ENCODE measurements at regions not wholly inside any gene's neighbourhood (a gene's known extent, or its start where the extent isn't known, plus 50 kb on each side); places are given as distances from the start of the nearest gene placed in this dataset.
"Not testable (repeated sequence)": the region's sequence is repeated elsewhere in the genome, so short reads cannot be mapped to it uniquely, and the experiment has no call there.

DNA sequence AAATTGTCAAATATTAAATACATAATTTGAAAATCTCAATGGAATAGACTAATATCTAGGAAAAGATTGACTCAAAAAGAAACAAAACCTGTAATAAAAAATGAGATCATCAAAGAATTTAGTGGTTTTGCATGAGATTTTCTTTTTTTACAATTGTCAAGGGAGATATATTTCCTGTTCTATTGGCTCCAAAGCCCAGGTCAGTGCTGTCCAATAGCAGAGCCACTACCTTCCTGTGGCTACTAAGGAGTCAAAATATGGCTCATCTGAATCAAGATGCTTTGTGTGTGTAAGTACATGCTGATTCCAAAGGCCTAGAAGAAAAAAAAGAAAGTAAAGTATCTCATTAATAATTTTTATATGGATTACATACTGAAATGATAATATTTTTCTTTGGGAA is 191.9 kb downstream of the C7orf25 start:
- no peak overlapping the region for H3K27ac Mint-ChIP-seq
- no peaks in the 10 kb centered on the region for H3K4me1 Mint-ChIP-seq
- H3K9me3 Mint-ChIP-seq = peaks cover 7% of the 10 kb centered on the region
- no peak for ATAC-seq
- no peak overlapping the region for H3K4me3 Mint-ChIP-seq
- H3K36me3 Mint-ChIP-seq = no peaks in the 10 kb centered on the region
- no peak for DNase-seq (ENCODE audit: low spot score in 2 of 2)

GRCh38 chr7:42718466-42718865 is 193.4 kb downstream of the C7orf25 start:
- not testable (repeated sequence) for H3K27ac Mint-ChIP-seq; ATAC-seq; H3K4me1 Mint-ChIP-seq; H3K9me3 Mint-ChIP-seq; H3K4me3 Mint-ChIP-seq; H3K36me3 Mint-ChIP-seq; DNase-seq (ENCODE audit: low spot score in 2 of 2)

GRCh38 chr7:42714356-42714755 is 197.5 kb downstream of the C7orf25 start:
- H3K9me3 Mint-ChIP-seq = peaks cover 7% of the 10 kb centered on the region
- no peak overlapping the region for H3K4me3 Mint-ChIP-seq
- ATAC-seq (no peak), DNase-seq (ENCODE audit: low spot score in 2 of 2) (no peak)
- H3K27ac Mint-ChIP-seq = no peak overlapping the region
- no peaks in the 10 kb centered on the region for H3K36me3 Mint-ChIP-seq
- H3K4me1 Mint-ChIP-seq = no peaks in the 10 kb centered on the region

GRCh38 chr7:42709284-42709683 is 202.6 kb downstream of the C7orf25 start:
- H3K4me1 Mint-ChIP-seq = no peaks in the 10 kb centered on the region
- no peak overlapping the region for H3K27ac Mint-ChIP-seq
- H3K4me3 Mint-ChIP-seq = no peak overlapping the region
- ATAC-seq (no peak), DNase-seq (ENCODE audit: low spot score in 2 of 2) (no peak)
- H3K9me3 Mint-ChIP-seq = peaks cover 3% of the 10 kb centered on the region
- no peaks in the 10 kb centered on the region for H3K36me3 Mint-ChIP-seq

DNA sequence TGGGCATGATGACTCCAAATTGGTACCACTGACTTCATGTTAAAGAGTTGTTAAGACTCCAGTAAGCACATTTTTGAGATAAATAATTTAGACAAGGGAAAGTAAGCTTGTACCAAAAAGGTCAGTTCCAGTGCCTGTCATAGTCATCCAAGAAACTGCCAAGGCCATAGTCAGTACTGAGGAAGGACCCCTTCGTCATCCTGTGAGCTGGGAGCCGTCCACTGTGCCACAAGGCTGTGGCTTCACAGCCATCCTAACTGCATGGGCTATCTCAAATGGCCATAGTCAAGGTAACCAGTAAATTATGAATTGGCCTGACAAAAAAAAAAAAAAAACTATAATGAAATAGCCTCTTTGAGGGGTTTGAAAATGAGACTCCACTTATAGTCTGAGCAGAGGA is 207.2 kb downstream of the C7orf25 start:
- Mint-ChIP-seq H3K4me1 (no peaks in the 10 kb centered on the region), H3K27ac (no peak overlapping the region), H3K9me3 (peaks cover 3% of the 10 kb centered on the region), H3K4me3 (no peak overlapping the region), H3K36me3 (no peaks in the 10 kb centered on the region)
- ATAC-seq = no peak
- DNase-seq (ENCODE audit: low spot score in 2 of 2) = no peak

GRCh38 chr7:42702647-42703046 is 209.2 kb downstream of the C7orf25 start:
- H3K27ac Mint-ChIP-seq = no peak overlapping the region
- H3K4me1 Mint-ChIP-seq = no peaks in the 10 kb centered on the region
- no peak overlapping the region for H3K4me3 Mint-ChIP-seq
- no peaks in the 10 kb centered on the region for H3K36me3 Mint-ChIP-seq
- H3K9me3 Mint-ChIP-seq = no peaks in the 10 kb centered on the region
- no peak for ATAC-seq
- no peak for DNase-seq (ENCODE audit: low spot score in 2 of 2)

DNA sequence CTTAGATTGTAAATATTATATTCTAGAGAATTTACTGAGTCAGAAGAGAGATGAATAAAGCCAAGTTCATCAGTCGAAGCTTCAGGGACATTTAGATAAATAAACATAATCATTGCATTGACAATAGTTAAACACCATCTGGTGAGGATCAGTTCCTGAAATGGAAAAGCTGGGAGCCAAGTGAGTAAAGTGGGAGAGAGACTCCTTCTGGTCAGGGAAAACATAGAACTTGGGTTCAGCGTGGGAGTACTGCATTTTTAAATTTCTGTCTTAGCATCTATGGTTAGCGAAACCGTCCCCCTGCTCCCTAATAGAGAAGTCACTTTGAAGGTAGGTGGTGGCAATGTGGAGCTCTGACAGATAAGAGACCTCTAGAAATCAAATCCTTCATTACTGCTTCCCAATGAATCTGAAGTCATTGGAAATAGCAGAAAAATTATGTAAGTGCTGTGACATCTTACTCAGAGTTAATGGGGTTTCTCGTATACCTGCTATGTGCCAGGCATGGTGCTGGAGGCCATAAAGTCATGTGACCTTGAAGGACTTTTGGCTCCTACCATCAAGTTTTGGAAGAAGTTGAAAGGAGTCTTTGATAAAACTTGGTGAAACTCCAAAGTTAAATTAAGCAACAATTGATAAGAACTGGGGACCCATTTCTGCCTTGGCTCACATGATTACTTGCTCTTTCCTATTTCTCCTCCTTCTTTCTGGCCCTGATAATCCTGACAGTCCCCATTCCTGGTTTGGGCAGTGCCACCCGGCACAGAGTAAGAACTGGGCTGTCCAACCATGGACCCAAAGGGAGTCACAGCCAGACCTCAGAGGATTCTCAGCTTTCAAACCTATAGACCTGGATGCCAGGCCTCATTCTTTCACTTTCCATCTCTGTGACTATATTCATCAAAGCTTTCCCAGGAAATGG is 211.2 kb downstream of the C7orf25 start:
- DNase-seq (ENCODE audit: low spot score in 2 of 2) = no peak

GRCh38 chr7:42699380-42700178 is 212.3 kb downstream of the C7orf25 start:
- H3K36me3 Mint-ChIP-seq = no peaks in the 10 kb centered on the region
- H3K27ac Mint-ChIP-seq = no peak overlapping the region
- H3K4me1 Mint-ChIP-seq = no peaks in the 10 kb centered on the region
- no peak for DNase-seq (ENCODE audit: low spot score in 2 of 2)
- no peak for ATAC-seq
- no peak overlapping the region for H3K4me3 Mint-ChIP-seq
- no peaks in the 10 kb centered on the region for H3K9me3 Mint-ChIP-seq

More for the DNA sequence above, 211.2 kb downstream of the C7orf25 start:
- H3K9me3 Mint-ChIP-seq = no peaks in the 10 kb centered on the region
- no peak overlapping the region for H3K27ac Mint-ChIP-seq
- H3K4me3 Mint-ChIP-seq = no peak overlapping the region
- no peaks in the 10 kb centered on the region for H3K36me3 Mint-ChIP-seq
- no peak for ATAC-seq
- H3K4me1 Mint-ChIP-seq = no peaks in the 10 kb centered on the region

DNA sequence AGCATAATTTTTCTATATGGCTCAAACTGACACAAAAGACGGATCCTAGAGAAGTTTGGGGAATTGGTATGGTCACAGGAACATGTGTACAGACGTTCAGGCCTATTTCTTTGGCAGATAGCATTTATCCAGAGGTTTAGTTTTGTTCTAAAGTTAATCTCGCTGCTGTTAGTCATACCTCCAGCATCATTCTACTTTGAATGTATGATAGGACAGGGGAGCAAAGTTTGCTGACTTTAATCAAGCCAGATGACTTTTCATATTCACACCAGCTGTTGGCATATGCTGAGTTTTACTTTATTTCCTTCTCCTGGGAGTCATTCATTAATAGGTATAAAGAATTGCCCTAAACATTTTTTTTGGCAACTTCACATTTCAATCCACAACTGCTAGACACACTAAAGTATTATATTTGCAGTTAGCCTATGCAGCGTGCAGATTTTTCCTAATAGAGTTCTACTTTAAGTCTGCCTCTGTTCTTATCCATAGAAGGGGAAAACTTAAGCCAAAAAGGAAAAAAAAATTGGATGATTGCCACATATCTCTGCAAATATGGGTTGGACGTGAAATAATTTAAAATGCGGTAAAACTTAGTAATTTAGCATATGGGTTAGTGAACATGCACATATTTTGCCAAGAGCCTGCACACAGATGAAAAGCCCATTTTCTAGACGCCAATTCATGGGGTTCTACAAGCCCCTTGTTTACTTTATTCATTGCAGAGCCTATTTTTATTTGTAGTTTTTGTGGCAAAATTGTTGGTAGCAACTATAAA is 213.1 kb downstream of the C7orf25 start:
- DNase-seq (ENCODE audit: low spot score in 2 of 2) (no peak), ATAC-seq (no peak)
- Mint-ChIP-seq H3K4me3 (no peak overlapping the region), H3K27ac (no peak overlapping the region), H3K36me3 (no peaks in the 10 kb centered on the region), H3K9me3 (no peaks in the 10 kb centered on the region), H3K4me1 (no peaks in the 10 kb centered on the region)

DNA sequence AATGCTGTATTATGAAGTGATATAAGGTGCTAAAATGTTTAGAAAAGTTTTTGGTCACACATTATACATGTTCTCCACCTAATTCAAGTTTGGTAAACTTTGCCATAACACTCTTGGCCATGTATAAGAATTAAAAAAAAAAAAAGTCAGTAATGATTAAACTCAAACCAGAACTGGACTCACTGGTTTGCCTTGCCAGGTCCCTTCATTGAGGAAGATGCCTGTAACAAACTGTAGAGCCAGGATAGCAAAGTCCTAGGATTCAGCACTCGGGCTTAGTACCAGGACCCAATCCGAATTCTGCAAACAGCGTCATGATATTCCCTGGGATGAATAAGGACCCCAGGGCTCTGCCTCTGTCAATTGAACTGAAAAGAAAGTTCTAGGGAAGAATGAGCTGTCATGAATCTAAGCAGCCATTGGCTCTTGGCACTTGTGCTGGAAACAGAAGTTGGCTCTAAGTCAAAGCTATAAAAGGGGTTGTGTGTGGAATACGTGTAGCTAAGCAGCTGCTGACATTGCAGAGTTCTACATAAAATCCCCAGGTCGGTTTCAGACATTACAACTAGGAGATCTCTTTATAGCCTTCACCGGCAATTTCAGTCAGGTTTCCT is 216.9 kb downstream of the C7orf25 start:
- Mint-ChIP-seq H3K36me3 (no peaks in the 10 kb centered on the region), H3K27ac (no peak overlapping the region), H3K4me3 (no peak overlapping the region), H3K9me3 (no peaks in the 10 kb centered on the region), H3K4me1 (no peaks in the 10 kb centered on the region)
- ATAC-seq (no peak), DNase-seq (ENCODE audit: low spot score in 2 of 2) (no peak)

DNA sequence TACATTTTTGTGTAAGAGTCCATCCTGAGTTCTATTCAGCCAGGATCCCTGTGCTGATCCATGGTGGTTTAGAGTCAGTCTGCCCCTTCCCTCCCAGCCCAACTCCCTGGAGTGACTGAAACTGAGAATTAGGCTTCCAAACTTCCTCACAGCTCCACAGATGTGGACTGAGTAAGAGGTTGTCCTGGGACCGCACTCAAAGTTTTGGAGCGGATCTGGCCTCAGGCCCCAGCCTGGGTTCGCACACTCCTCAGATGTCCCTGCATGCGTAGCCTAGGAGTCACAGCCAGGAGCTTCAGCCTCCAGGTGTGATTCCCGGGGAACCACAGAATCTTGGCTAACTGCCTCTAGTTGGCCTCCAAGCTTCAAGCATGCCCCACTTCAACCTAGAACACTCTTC is 218.1 kb downstream of the C7orf25 start:
- no peaks in the 10 kb centered on the region for H3K4me1 Mint-ChIP-seq
- DNase-seq (ENCODE audit: low spot score in 2 of 2) (no peak), ATAC-seq (no peak)
- no peaks in the 10 kb centered on the region for H3K9me3 Mint-ChIP-seq
- H3K36me3 Mint-ChIP-seq = no peaks in the 10 kb centered on the region
- no peak overlapping the region for H3K27ac Mint-ChIP-seq
- H3K4me3 Mint-ChIP-seq = no peak overlapping the region

- Mint-ChIP-seq H3K9me3 (no peaks in the 10 kb centered on the region), H3K36me3 (no peaks in the 10 kb centered on the region), H3K4me1 (no peaks in the 10 kb centered on the region), H3K4me3 (no peak overlapping the region), H3K27ac (no peak overlapping the region)
- ATAC-seq (no peak), DNase-seq (ENCODE audit: low spot score in 2 of 2) (no peak)
Observed at GRCh38 chr7:42692621-42693020, 219.2 kb downstream of the C7orf25 start.

GRCh38 chr7:42690794-42691639 is 220.9 kb downstream of the C7orf25 start:
- no peak for DNase-seq (ENCODE audit: low spot score in 2 of 2)
- H3K4me3 Mint-ChIP-seq = no peak overlapping the region

DNA sequence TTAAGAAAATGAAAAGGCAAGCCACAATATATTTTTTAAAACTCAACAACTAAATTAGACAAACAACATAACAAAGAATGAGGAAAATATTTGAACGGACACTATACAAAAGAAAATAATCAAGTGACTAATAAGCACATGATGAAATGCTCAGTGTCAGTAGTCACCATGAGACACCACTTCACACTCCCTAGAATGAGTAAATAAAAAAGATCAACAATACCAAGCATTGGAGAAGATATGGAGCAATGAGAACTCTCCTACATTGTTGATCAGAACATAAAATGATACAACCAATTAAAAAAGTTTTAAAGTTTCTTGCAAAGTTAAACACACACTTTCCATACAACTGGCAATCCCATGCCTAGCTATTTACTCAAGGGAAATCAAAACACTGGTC is 222.2 kb downstream of the C7orf25 start:
- DNase-seq (ENCODE audit: low spot score in 2 of 2) (no peak), ATAC-seq (no peak)
- no peaks in the 10 kb centered on the region for H3K4me1 Mint-ChIP-seq
- H3K4me3 Mint-ChIP-seq = no peak overlapping the region
- H3K36me3 Mint-ChIP-seq = no peaks in the 10 kb centered on the region
- H3K9me3 Mint-ChIP-seq = peaks cover 4% of the 10 kb centered on the region
- no peak overlapping the region for H3K27ac Mint-ChIP-seq

More at GRCh38 chr7:42690794-42691639, 220.9 kb downstream of the C7orf25 start:
- no peaks in the 10 kb centered on the region for H3K4me1 Mint-ChIP-seq
- H3K36me3 Mint-ChIP-seq = no peaks in the 10 kb centered on the region
- no peaks in the 10 kb centered on the region for H3K9me3 Mint-ChIP-seq
- ATAC-seq = no peak
- no peak overlapping the region for H3K27ac Mint-ChIP-seq

All from stimulated activated effector memory CD8-positive, alpha-beta T cell treated with anti-CD3 and anti-CD28 coated beads, Interleukin-12 subunit alpha, Interleukin-12 subunit beta, amount 100 ng/mL, for 72 hours (primary cell).